A549 (cell line): ENCODE measurements at regions not wholly inside any gene's neighbourhood (a gene's known extent, or its start where the extent isn't known, plus 50 kb on each side); places are given as distances from the start of the nearest gene placed in this dataset.

ENCODE experiments used
- ATAC-seq, 2 experiments: fragments of 200-7000 bp in 1 of 2; fragments of >200 bp in 1 of 2; cut with Nextera tagmentation in 1 of 2; cut with Tn5 transposase in 1 of 2; 3 replicates each; pipeline versions ENCODE4 v1.8.0 to v1.9.1; 2018 to 2020; ENCODE audit warnings: mild to moderate bottlenecking in 1 of 2, moderate library complexity in 1 of 2
- CTCF ChIA-PET: fragments of 300-600 bp; sonication (Branson Sonifier 250); formaldehyde crosslinking; extraction: SDS; loops from one replicate; lab custom pipeline; 2021; ENCODE audit warnings: antibody characterized with exemption, inconsistent platforms; lab: Yijun Ruan, JAX
- POLR2A ChIA-PET: fragments of 350-600 bp; formaldehyde crosslinking; extraction: SDS; loops from one replicate; lab custom pipeline; 2021; ENCODE audit warnings: antibody characterized with exemption, inconsistent platforms; lab: Yijun Ruan, JAX
- DNase-seq, 2 experiments: peaks; one replicate each; pipeline versions ENCODE4 v3.0.0 to v3.0.0-alpha.2; 2011 to 2016; ENCODE audit warnings: low read depth in 1 of 2, low spot score in 1 of 2
- FAIRE-seq: peaks from 2 replicates; lab custom pipeline; 2011; peaks lifted over from hg19 to GRCh38; lab: Jason Lieb, UNC
- H3K27ac ChIP-seq, 2 experiments: fragments of >200 bp; sonication (Bioruptor Twin); formaldehyde crosslinking; 3 replicates each; pipeline ENCODE4 v1.5.1; 2016 to 2017
- H3K4me1 ChIP-seq: fragments of >200 bp; sonication (Bioruptor Twin); formaldehyde crosslinking; 3 replicates; pipeline ENCODE4 v1.6.1; 2016
- H3K4me2 ChIP-seq: fragments of >200 bp; sonication (Bioruptor Twin); formaldehyde crosslinking; 3 replicates; pipeline ENCODE4 v1.6.1; 2016
- H3K4me3 ChIP-seq: fragments of >200 bp; sonication (Bioruptor Twin); formaldehyde crosslinking; 3 replicates; pipeline ENCODE4 v1.5.1; 2016
- H3K9me3 ChIP-seq: fragments of >200 bp; sonication (Bioruptor Twin); formaldehyde crosslinking; 3 replicates; pipeline ENCODE4 v1.6.1; 2016
- BCL3 ChIP-seq: fragments of >200 bp; sonication (Bioruptor Twin); formaldehyde crosslinking; IDR thresholded peaks from 3 replicates; pipeline ENCODE4 v1.6.1; 2016
- CBX8 ChIP-seq: fragments of 200-600 bp; sonication (generic); IDR thresholded peaks from 2 replicates; pipeline ENCODE4 v1.6.1; 2016
- CEBPB ChIP-seq, 2 experiments: fragments of >200 bp in 1 of 2; sonication (Bioruptor Twin) in 1 of 2; formaldehyde crosslinking in 1 of 2; IDR thresholded peaks; 2 replicates each; pipeline ENCODE4 v1.6.1; 2012 to 2016
- CHD4 ChIP-seq: fragments of 200-600 bp; sonication (generic); IDR thresholded peaks from 2 replicates; pipeline ENCODE4 v1.6.1; 2016; ENCODE audit warnings: antibody characterized with exemption, mild to moderate bottlenecking, borderline replicate concordance
- EHF ChIP-seq: fragments of 250-450 bp; sonication (Bioruptor Pico); IDR thresholded peaks from 2 replicates; pipeline ENCODE4 v1.5.0; 2020; ENCODE audit warnings: mild to moderate bottlenecking
- EP300 ChIP-seq, 2 experiments: fragments of >200 bp; sonication (Bioruptor Twin); formaldehyde crosslinking; IDR thresholded peaks; 2 replicates in 1 of 2; 3 replicates in 1 of 2; pipeline ENCODE4 v1.6.1; 2016 to 2017
- ESRRA ChIP-seq: fragments of 150-350 bp; IDR thresholded peaks from 2 replicates; pipeline ENCODE4 v1.6.1; 2014; ENCODE audit warnings: mild to moderate bottlenecking, low read length, borderline replicate concordance
- FOSB ChIP-seq: fragments of 250-450 bp; sonication (Bioruptor Pico); IDR thresholded peaks from 2 replicates; pipeline ENCODE4 v1.5.0; 2020; ENCODE audit warnings: mild to moderate bottlenecking, moderate library complexity
- GATA3 ChIP-seq: IDR thresholded peaks from 2 replicates; pipeline ENCODE4 v1.6.1; 2012; ENCODE audit warnings: borderline replicate concordance
- HES2 ChIP-seq: fragments of >200 bp; sonication (Bioruptor Twin); formaldehyde crosslinking; IDR thresholded peaks from 2 replicates; pipeline ENCODE4 v1.6.1; 2016
- HMGXB4 ChIP-seq: fragments of 250-450 bp; sonication (Bioruptor Pico); IDR thresholded peaks from 2 replicates; pipeline ENCODE4 v1.5.0; 2021; ENCODE audit warnings: mild to moderate bottlenecking, moderate library complexity, borderline replicate concordance
- JUN ChIP-seq, 2 experiments: fragments of >200 bp; sonication (Bioruptor Twin); formaldehyde crosslinking; IDR thresholded peaks; 2 replicates in 1 of 2; 3 replicates in 1 of 2; pipeline ENCODE4 v1.6.1; 2016 to 2017
- KDM1A ChIP-seq: fragments of 200-600 bp; sonication (generic); IDR thresholded peaks from 2 replicates; pipeline ENCODE4 v1.6.1; 2016; ENCODE audit warnings: low read depth, mild to moderate bottlenecking
- MAZ ChIP-seq: fragments of 150-350 bp; IDR thresholded peaks from 2 replicates; pipeline ENCODE4 v1.6.1; 2014; ENCODE audit warnings: antibody characterized with exemption, low read depth, low read length, borderline replicate concordance
- MYC ChIP-seq: IDR thresholded peaks from 2 replicates; pipeline ENCODE4 v1.6.1; 2012; ENCODE audit warnings: mild to moderate bottlenecking, inconsistent platforms, low read length, improper control_type of control experiment, borderline replicate concordance
- NFE2L2 ChIP-seq: fragments of 150-350 bp; conservative IDR thresholded peaks from 2 replicates; pipeline ENCODE4 v1.6.1; 2014; ENCODE audit warnings: low read length
- NPAS2 ChIP-seq: fragments of 250-450 bp; sonication (Bioruptor Pico); IDR thresholded peaks from 2 replicates; pipeline ENCODE4 v1.8.0; 2022; ENCODE audit warnings: mild to moderate bottlenecking, moderate library complexity, borderline replicate concordance
- NR3C1 ChIP-seq: fragments of >200 bp; sonication (Bioruptor Twin); formaldehyde crosslinking; IDR thresholded peaks from 3 replicates; pipeline ENCODE4 v1.6.1; 2017
- PBX3 ChIP-seq: IDR thresholded peaks from 2 replicates; pipeline ENCODE4 v1.6.1; 2012
- PHF8 ChIP-seq: fragments of 200-600 bp; sonication (generic); IDR thresholded peaks from 2 replicates; pipeline ENCODE4 v1.6.1; 2016; ENCODE audit warnings: low read depth, mild to moderate bottlenecking, antibody characterized with exemption, moderate library complexity, borderline replicate concordance
- POLR2A ChIP-seq: IDR thresholded peaks from 2 replicates; pipeline ENCODE4 v1.6.1; 2012; ENCODE audit warnings: mild to moderate bottlenecking, low read length
- POLR2AphosphoS2 ChIP-seq: conservative IDR thresholded peaks from 2 replicates; pipeline ENCODE4 v1.6.1; 2012; ENCODE audit warnings: low read length, improper control_type of control experiment, inconsistent platforms
- RAD21 ChIP-seq, 2 experiments: fragments of >200 bp in 1 of 2; sonication (Bioruptor Twin) in 1 of 2; formaldehyde crosslinking in 1 of 2; IDR thresholded peaks in 1 of 2; conservative IDR thresholded peaks in 1 of 2; 2 replicates in 1 of 2; 3 replicates in 1 of 2; pipeline ENCODE4 v1.6.1; 2012 to 2018; ENCODE audit warnings: inconsistent platforms in 1 of 2
- RARB ChIP-seq: fragments of 250-450 bp; sonication (Bioruptor Pico); IDR thresholded peaks from 2 replicates; pipeline ENCODE4 v1.8.0; 2021; ENCODE audit warnings: mild to moderate bottlenecking, moderate library complexity
- REST ChIP-seq: fragments of 200-600 bp; sonication (generic); IDR thresholded peaks from 2 replicates; pipeline ENCODE4 v1.6.1; 2016; ENCODE audit warnings: antibody characterized with exemption, mild to moderate bottlenecking, moderate library complexity
- RFX5 ChIP-seq: fragments of 450-650 bp; IDR thresholded peaks from 2 replicates; pipeline ENCODE4 v1.7.1; 2014; ENCODE audit warnings: antibody characterized with exemption, mild to moderate bottlenecking, moderate library complexity
- SMC3 ChIP-seq: fragments of >200 bp; sonication (Bioruptor Twin); formaldehyde crosslinking; IDR thresholded peaks from 3 replicates; pipeline ENCODE4 v1.6.1; 2018; ENCODE audit warnings: inconsistent platforms
- TP53 ChIP-seq: fragments of 250-450 bp; sonication (Bioruptor Pico); IDR thresholded peaks from 2 replicates; pipeline ENCODE4 v1.5.0; 2021; ENCODE audit warnings: mild to moderate bottlenecking, moderate library complexity
- USF2 ChIP-seq: fragments of 450-650 bp; IDR thresholded peaks from 2 replicates; pipeline ENCODE4 v1.6.1; 2014; ENCODE audit warnings: antibody characterized with exemption
- WGBS: methylation state at CpG from one replicate; pipeline ENCODE4 v1.1.6; 2017; ENCODE audit errors: missing lambda C conversion rate; 5-methylcytosine and 5-hydroxymethylcytosine counted together

- TF ChIP-seq MAZ (no peak), PHF8 (no peak), SMC3 (no peak), POLR2AphosphoS2 (no peak), CEBPB (IDR thresholded peaks at IDR 0.05) (no peak), CHD4 (no peak), MYC (no peak), CBX8 (no peak), JUN (IDR thresholded peaks at IDR 0.05) (no peak), FOSB (CRISPR knock-in tag) (no peak), RAD21 (conservative IDR thresholded peaks at IDR 0.05 in 1 of 2, IDR thresholded peaks at IDR 0.05 in 1 of 2) (no peak), NPAS2 (CRISPR knock-in tag) (no peak)
- TF ChIP-seq, all 56 proteins: peak for 0
Measured at GRCh38 chr13:59337070-59337469, 826.7 kb downstream of the DIAPH3 start.

GRCh38 chr13:59340151-59340550 is 823.6 kb downstream of the DIAPH3 start:
- 29% methylated on average over 5 of the region's 5 CpGs for WGBS
- Histone ChIP-seq H3K27ac (no peak overlapping the region), H3K4me3 (no peak overlapping the region), H3K4me1 (no peaks in the 10 kb centered on the region), H3K9me3 (no peaks in the 10 kb centered on the region), H3K4me2 (no peak overlapping the region)
- FAIRE-seq (no peak), ATAC-seq (no peak), DNase-seq (no peak)
- POLR2A ChIA-PET: no interaction called here
- CTCF ChIA-PET: no interaction called here
- TF ChIP-seq EHF (CRISPR knock-in tag) (no peak), ESRRA (no peak), BCL3 (no peak), RARB (no peak), KDM1A (no peak)

More at GRCh38 chr13:59337070-59337469, 826.7 kb downstream of the DIAPH3 start:
- Histone ChIP-seq H3K4me3 (no peak overlapping the region), H3K27ac (no peak overlapping the region), H3K9me3 (no peaks in the 10 kb centered on the region), H3K4me2 (no peak overlapping the region), H3K4me1 (no peaks in the 10 kb centered on the region)
- POLR2A ChIA-PET: no interaction called here
- no peak for FAIRE-seq
- no peak for DNase-seq
- CTCF ChIA-PET: no interaction called here
- 28% methylated on average over 4 of the region's 4 CpGs for WGBS
- no peak for ATAC-seq

- ChIA-PET CTCF (no interaction called here), POLR2A (no interaction called here)
- no peak overlapping the region for H3K4me3 ChIP-seq
- no peaks in the 10 kb centered on the region for H3K9me3 ChIP-seq
- H3K4me1 ChIP-seq: no peaks in the 10 kb centered on the region
- no peak overlapping the region for H3K4me2 ChIP-seq
- ATAC-seq (no peak), DNase-seq (no peak), FAIRE-seq (no peak)
- 28% methylated on average over 3 of the region's 3 CpGs for WGBS
- no peak overlapping the region for H3K27ac ChIP-seq
- TF ChIP-seq GATA3: no peak
- TF ChIP-seq FOSB (CRISPR knock-in tag): no peak
- no peak for TF ChIP-seq NR3C1
- no peak for TF ChIP-seq KDM1A
- TF ChIP-seq USF2: no peak
- TF ChIP-seq HES2: no peak
- TF ChIP-seq REST: no peak
- no peak for TF ChIP-seq POLR2A
- TF ChIP-seq TP53 (CRISPR knock-in tag): no peak
- no peak for TF ChIP-seq NFE2L2
- TF ChIP-seq HMGXB4 (CRISPR knock-in tag): no peak
- no peak for TF ChIP-seq RFX5
- no peak for TF ChIP-seq EP300 (IDR thresholded peaks at IDR 0.05)
- TF ChIP-seq PBX3: no peak
- no peak for TF ChIP-seq CBX8
Measured at GRCh38 chr13:59340581-59340980, 823.1 kb downstream of the DIAPH3 start.
